B cell (primary cell): ENCODE measurements at regions not wholly inside any gene's neighbourhood (a gene's known extent, or its start where the extent isn't known, plus 50 kb on each side); places are given as distances from the start of the nearest gene placed in this dataset.

Source experiments
- ATAC-seq: fragments of 200-7000 bp; cut with Tn5 transposase; one replicate; pipeline ENCODE4 v1.10.0; 2021; ENCODE audit warnings: low read depth, mild to moderate bottlenecking, moderate number of reproducible peaks, moderate library complexity
- CTCF ChIA-PET: fragments of 350-600 bp; sonication (Branson Sonifier 250); formaldehyde crosslinking; loops from one replicate; lab custom pipeline; 2021; ENCODE audit warnings: antibody characterized with exemption, inconsistent platforms; lab: Charles Lee
- POLR2A ChIA-PET: fragments of 350-600 bp; sonication (Branson Sonifier 250); formaldehyde crosslinking; loops from one replicate; lab custom pipeline; 2021; ENCODE audit warnings: antibody characterized with exemption; lab: Charles Lee
- DNase-seq: peaks from one replicate; pipeline ENCODE4 v3.0.0; 2013
- H2AFZ ChIP-seq: 2 replicates; pipeline ENCODE4 v1.6.1; 2012; ENCODE audit warnings: mild to moderate bottlenecking, low read depth, low read length; ENCODE audit not compliant: insufficient read depth, poor library complexity, severe bottlenecking
- H3K27ac ChIP-seq, 2 donors: 1 replicate in 1 of 2; 2 replicates in 1 of 2; pipeline ENCODE4 v1.5.1; 2012 to 2013; ENCODE audit warnings: low read length in 2 of 2, mild to moderate bottlenecking in 2 of 2, moderate library complexity in 1 of 2
- H3K27me3 ChIP-seq, 4 experiments: fragments of 200-600 bp in 1 of 4; sonication (generic) in 1 of 4; replicated peaks in 1 of 4; 1 replicate in 2 of 4; 2 replicates in 2 of 4; pipeline versions ENCODE4 v1.6.1 to v1.7.0; 2013 to 2016; ENCODE audit warnings: low read length in 3 of 4, mild to moderate bottlenecking in 2 of 4, mixed read lengths in 1 of 4, moderate library complexity in 1 of 4; ENCODE audit not compliant: insufficient read depth in 4 of 4, control insufficient read depth in 3 of 4; ENCODE audit errors: control extremely low read depth in 1 of 4
- H3K36me3 ChIP-seq, 2 experiments: replicated peaks in 1 of 2; 1 replicate in 1 of 2; 2 replicates in 1 of 2; pipeline versions ENCODE4 v1.6.1 to v1.7.1; 2013; ENCODE audit warnings: low read length in 1 of 2; ENCODE audit not compliant: insufficient read depth in 2 of 2, control insufficient read depth in 1 of 2; ENCODE audit errors: control extremely low read depth in 1 of 2, extremely low read depth in 1 of 2
- H3K4me1 ChIP-seq, 2 donors: fragments of 200-600 bp in 1 of 2; sonication (generic) in 1 of 2; 1 replicate in 1 of 2; 2 replicates in 1 of 2; pipeline versions ENCODE4 v1.5.1 to v1.6.1; 2013 to 2017; ENCODE audit warnings: low read length in 2 of 2; ENCODE audit not compliant: control insufficient read depth in 2 of 2, insufficient read depth in 2 of 2
- H3K4me2 ChIP-seq: replicated peaks from 2 replicates; pipeline ENCODE3; 2012; ENCODE audit warnings: mild to moderate bottlenecking, low read depth, low read length; ENCODE audit not compliant: poor library complexity, severe bottlenecking
- H3K4me3 ChIP-seq, 5 experiments: fragments of 200-600 bp in 1 of 5; sonication (generic) in 1 of 5; 1 replicate in 3 of 5; 2 replicates in 2 of 5; pipeline versions ENCODE4 v1.5.1 to v1.7.0; 2011 to 2016; ENCODE audit warnings: low read length in 4 of 5, mild to moderate bottlenecking in 4 of 5, low read depth in 2 of 5, control low read depth in 1 of 5, moderate library complexity in 1 of 5; ENCODE audit not compliant: insufficient read depth in 1 of 5; ENCODE audit errors: control extremely low read depth in 1 of 5, extremely low read depth in 1 of 5
- H3K79me2 ChIP-seq: fragments of 200-600 bp; sonication (generic); one replicate; pipeline ENCODE4 v1.6.0; 2016; ENCODE audit warnings: low read length; ENCODE audit not compliant: control insufficient read depth, insufficient read depth
- H3K9ac ChIP-seq: fragments of 200-600 bp; sonication (generic); 2 replicates; pipeline ENCODE4 v1.6.1; 2017; ENCODE audit warnings: mild to moderate bottlenecking, low read length, moderate library complexity
- H3K9me3 ChIP-seq, 3 donors: one replicate each; pipeline versions ENCODE4 v1.6.1 to v1.7.1; 2013; ENCODE audit warnings: low read length in 2 of 3; ENCODE audit not compliant: control insufficient read depth in 2 of 3, insufficient read depth in 1 of 3; ENCODE audit errors: control extremely low read depth in 1 of 3
- H4K20me1 ChIP-seq: 2 replicates; pipeline ENCODE4 v1.6.0; 2012; ENCODE audit warnings: mild to moderate bottlenecking, low read length; ENCODE audit not compliant: insufficient read depth, control insufficient read depth, poor library complexity, severe bottlenecking
- H3K27ac Mint-ChIP-seq: one replicate; pipeline ENCODE4 v1.8.0; 2021; ENCODE audit warnings: mixed read lengths
- H3K27me3 Mint-ChIP-seq: one replicate; pipeline ENCODE4 v1.8.0; 2021; ENCODE audit warnings: mixed read lengths
- H3K4me1 Mint-ChIP-seq: one replicate; pipeline ENCODE4 v1.8.0; 2021; ENCODE audit warnings: mixed read lengths
- H3K4me3 Mint-ChIP-seq: one replicate; pipeline ENCODE4 v1.8.0; 2021; ENCODE audit warnings: mixed read lengths
- H3K9me3 Mint-ChIP-seq: one replicate; pipeline ENCODE4 v1.8.0; 2022; ENCODE audit warnings: mixed read lengths; ENCODE audit not compliant: insufficient read depth
- CTCF ChIP-seq: fragments of 200-600 bp; IDR thresholded peaks from one replicate; pipeline ENCODE4 v1.8.0; 2022; ENCODE audit warnings: antibody characterized with exemption, mild to moderate bottlenecking
- EZH2 ChIP-seq: IDR thresholded peaks from 2 replicates; pipeline ENCODE4 v1.6.1; 2012; ENCODE audit warnings: borderline replicate concordance, low read depth, mild to moderate bottlenecking, moderate library complexity, low read length; ENCODE audit not compliant: insufficient read depth, poor library complexity, severe bottlenecking
- WGBS: methylation state at CpG from one replicate; pipeline ENCODE4 v1.1.5; 2013; ENCODE audit warnings: missing lambda C conversion rate; ENCODE audit not compliant: insufficient coverage; 5-methylcytosine and 5-hydroxymethylcytosine counted together
- intact Hi-C: fragments of 100-400 bp; cut with micrococcal nuclease; formaldehyde crosslinking; loops from one replicate; pipeline ENCODE4 v1.10.0; 2022

- Histone ChIP-seq H3K4me2 (no peak overlapping the region), H3K27me3 (no peaks in the 10 kb centered on the region), H4K20me1 (no peaks in the 10 kb centered on the region), H3K27ac (no peak overlapping the region), H3K4me3 (no peak overlapping the region), H3K79me2 (no peaks in the 10 kb centered on the region), H3K9ac (no peak overlapping the region), H3K36me3 (no peaks in the 10 kb centered on the region), H2AFZ (no peak overlapping the region), H3K4me1 (no peaks in the 10 kb centered on the region), H3K9me3 (no peaks in the 10 kb centered on the region)
- ChIA-PET POLR2A (no interaction called here), CTCF (no interaction called here)
- H3K4me3 Mint-ChIP-seq: no peak overlapping the region
- DNase-seq (no peak), ATAC-seq (no peak)
- no peak overlapping the region for H3K27ac Mint-ChIP-seq
- WGBS: no CpG with 5 or more reads among the region's 1 CpG
- intact Hi-C loops: no loop called here
- no peaks in the 10 kb centered on the region for H3K4me1 Mint-ChIP-seq
- no peaks in the 10 kb centered on the region for H3K27me3 Mint-ChIP-seq
- H3K9me3 Mint-ChIP-seq: peaks cover 2% of the 10 kb centered on the region
- TF ChIP-seq CTCF (no peak), EZH2 (no peak)
Measured at GRCh38 chr9:27800159-27800558, 226.9 kb upstream of the C9orf72 start.

DNA sequence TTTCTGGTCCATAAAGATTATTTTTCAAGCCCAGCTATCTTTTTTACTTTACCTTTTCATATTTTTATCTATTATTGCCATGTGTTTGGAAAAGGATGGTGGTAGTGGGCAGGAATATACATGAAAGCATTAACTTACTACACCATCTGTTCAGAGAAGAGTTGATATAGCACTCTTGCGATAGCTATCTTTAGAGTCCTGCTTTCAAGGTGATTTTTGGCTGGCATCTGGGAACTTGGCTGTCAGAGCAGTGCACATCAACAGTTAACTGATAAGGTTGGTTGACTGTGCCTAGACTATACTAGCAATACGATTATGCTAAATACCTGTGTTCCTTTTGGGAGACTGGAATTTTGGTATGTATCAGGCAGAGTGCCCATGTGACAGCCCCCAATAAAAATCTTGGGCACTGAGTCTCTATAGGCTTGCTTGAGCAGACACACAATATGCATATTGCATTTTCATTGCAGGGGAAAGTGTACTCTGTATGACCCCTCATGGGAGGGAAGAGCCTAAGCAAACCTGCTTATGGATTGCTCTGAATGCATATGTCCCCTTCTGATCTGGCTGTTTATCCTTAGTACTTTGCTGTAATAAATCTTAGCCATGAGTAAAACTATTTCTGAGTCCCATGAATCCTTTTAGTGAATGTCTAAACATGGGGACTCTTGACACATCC is 227.6 kb upstream of the C9orf72 start:
- no peak for DNase-seq
- H2AFZ ChIP-seq: no peak overlapping the region
- Mint-ChIP-seq H3K4me1 (no peaks in the 10 kb centered on the region), H3K27ac (no peak overlapping the region), H3K27me3 (no peaks in the 10 kb centered on the region), H3K9me3 (no peaks in the 10 kb centered on the region), H3K4me3 (no peak overlapping the region)
- H3K4me2 ChIP-seq: no peak overlapping the region
- H3K27ac ChIP-seq: no peak overlapping the region
- TF ChIP-seq EZH2 (no peak), CTCF (no peak)
- H3K79me2 ChIP-seq: no peaks in the 10 kb centered on the region
- 91% methylated on average over 1 of the region's 2 CpGs for WGBS
- no peaks in the 10 kb centered on the region for H3K36me3 ChIP-seq
- no peaks in the 10 kb centered on the region for H3K27me3 ChIP-seq
- ATAC-seq: no peak
- no peaks in the 10 kb centered on the region for H3K4me1 ChIP-seq
- no peak overlapping the region for H3K4me3 ChIP-seq
- intact Hi-C loops: no loop called here
- no peaks in the 10 kb centered on the region for H3K9me3 ChIP-seq
- no peaks in the 10 kb centered on the region for H4K20me1 ChIP-seq
- CTCF ChIA-PET: no interaction called here
- H3K9ac ChIP-seq: no peak overlapping the region
- POLR2A ChIA-PET: no interaction called here
